ENCODE measurements at regions not wholly inside any gene's neighbourhood (a gene's known extent, or its start where the extent isn't known, plus 50 kb on each side); places are given as distances from the start of the nearest gene placed in this dataset.

- no peak overlapping the region for H3K4me2 ChIP-seq (ENCODE audit: low read depth, low read length, poor library complexity, severe bottlenecking)
- H3K4me3 ChIP-seq (ENCODE audit: insufficient read depth, low read length, poor library complexity, severe bottlenecking), result no peak overlapping the region
- no peaks in the 10 kb centered on the region for H3K27me3 ChIP-seq (ENCODE audit: low read length)
- no peaks in the 10 kb centered on the region for H4K20me1 ChIP-seq (ENCODE audit: low read depth, low read length)
- no peaks in the 10 kb centered on the region for H3K9me2 ChIP-seq (replicated peaks; ENCODE audit: insufficient read depth, low read length)
- no peaks in the 10 kb centered on the region for H3K9me3 ChIP-seq (ENCODE audit: insufficient read depth, low read length)
- H3K27ac ChIP-seq (ENCODE audit: low read depth, low read length), result no peak overlapping the region
- H3K9ac ChIP-seq (ENCODE audit: low read length), result no peak overlapping the region
- H3F3A ChIP-seq (ENCODE audit: insufficient read depth), result no peaks in the 10 kb centered on the region
- H2AFZ ChIP-seq (ENCODE audit: low read depth, low read length, severe bottlenecking), result no peak overlapping the region
- H3K36me3 ChIP-seq (ENCODE audit: low read length), result no peaks in the 10 kb centered on the region
- no peaks in the 10 kb centered on the region for H3K79me2 ChIP-seq (ENCODE audit: insufficient read depth, low read length)
- TF ChIP-seq EZH2phosphoT487 (conservative IDR thresholded peaks at IDR 0.05; ENCODE audit: low read length), result no peak
- TF ChIP-seq, protein P1, sequence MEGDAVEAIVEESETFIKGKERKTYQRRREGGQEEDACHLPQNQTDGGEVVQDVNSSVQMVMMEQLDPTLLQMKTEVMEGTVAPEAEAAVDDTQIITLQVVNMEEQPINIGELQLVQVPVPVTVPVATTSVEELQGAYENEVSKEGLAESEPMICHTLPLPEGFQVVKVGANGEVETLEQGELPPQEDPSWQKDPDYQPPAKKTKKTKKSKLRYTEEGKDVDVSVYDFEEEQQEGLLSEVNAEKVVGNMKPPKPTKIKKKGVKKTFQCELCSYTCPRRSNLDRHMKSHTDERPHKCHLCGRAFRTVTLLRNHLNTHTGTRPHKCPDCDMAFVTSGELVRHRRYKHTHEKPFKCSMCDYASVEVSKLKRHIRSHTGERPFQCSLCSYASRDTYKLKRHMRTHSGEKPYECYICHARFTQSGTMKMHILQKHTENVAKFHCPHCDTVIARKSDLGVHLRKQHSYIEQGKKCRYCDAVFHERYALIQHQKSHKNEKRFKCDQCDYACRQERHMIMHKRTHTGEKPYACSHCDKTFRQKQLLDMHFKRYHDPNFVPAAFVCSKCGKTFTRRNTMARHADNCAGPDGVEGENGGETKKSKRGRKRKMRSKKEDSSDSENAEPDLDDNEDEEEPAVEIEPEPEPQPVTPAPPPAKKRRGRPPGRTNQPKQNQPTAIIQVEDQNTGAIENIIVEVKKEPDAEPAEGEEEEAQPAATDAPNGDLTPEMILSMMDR (IDR thresholded peaks at IDR 0.05; ENCODE audit: insufficient read depth, low read length, poor library complexity, severe bottlenecking), result no peak
These were observed 83.2 kb downstream of the GATA3 start for GRCh38 chr10:8137726-8138125.

DNA sequence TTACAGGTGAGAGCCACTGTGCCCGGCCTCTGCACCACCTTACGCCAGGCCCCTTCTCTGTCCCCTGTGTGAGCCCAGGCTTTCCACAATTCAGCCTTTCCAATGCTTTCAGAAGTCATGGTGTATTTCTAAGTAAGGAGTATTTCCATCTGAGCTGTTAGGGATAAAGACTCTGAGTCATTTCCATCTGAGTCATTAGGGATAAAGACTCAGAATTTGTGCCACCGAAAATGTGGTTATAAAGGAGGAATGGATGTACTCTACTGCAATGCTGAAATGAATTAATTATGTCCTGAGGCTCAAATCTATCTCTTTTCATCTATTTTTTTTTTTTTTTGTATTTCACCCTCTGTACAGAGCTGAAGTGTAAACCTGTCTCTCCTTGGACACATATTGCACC, 84.0 kb downstream of the GATA3 start:
- H3K9me2 ChIP-seq (replicated peaks; ENCODE audit: insufficient read depth, low read length), result no peaks in the 10 kb centered on the region
- no peak overlapping the region for H2AFZ ChIP-seq (ENCODE audit: low read depth, low read length, severe bottlenecking)
- H3K36me3 ChIP-seq (ENCODE audit: low read length), result no peaks in the 10 kb centered on the region
- no peaks in the 10 kb centered on the region for H3K9me3 ChIP-seq (ENCODE audit: insufficient read depth, low read length)
- H3F3A ChIP-seq (ENCODE audit: insufficient read depth), result no peaks in the 10 kb centered on the region
- no peak overlapping the region for H3K4me3 ChIP-seq (ENCODE audit: insufficient read depth, low read length, poor library complexity, severe bottlenecking)
- no peak overlapping the region for H3K27ac ChIP-seq (ENCODE audit: low read depth, low read length)
- H4K20me1 ChIP-seq (ENCODE audit: low read depth, low read length), result no peaks in the 10 kb centered on the region
- no peak overlapping the region for H3K9ac ChIP-seq (ENCODE audit: low read length)
- no peak for TF ChIP-seq EZH2phosphoT487 (conservative IDR thresholded peaks at IDR 0.05; ENCODE audit: low read length)
- TF ChIP-seq, protein P1 (IDR thresholded peaks at IDR 0.05; ENCODE audit: insufficient read depth, low read length, poor library complexity, severe bottlenecking), result no peak
- H3K27me3 ChIP-seq (ENCODE audit: low read length), result no peaks in the 10 kb centered on the region
- no peak overlapping the region for H3K4me2 ChIP-seq (ENCODE audit: low read depth, low read length, poor library complexity, severe bottlenecking)
- no peaks in the 10 kb centered on the region for H3K79me2 ChIP-seq (ENCODE audit: insufficient read depth, low read length)

DNA sequence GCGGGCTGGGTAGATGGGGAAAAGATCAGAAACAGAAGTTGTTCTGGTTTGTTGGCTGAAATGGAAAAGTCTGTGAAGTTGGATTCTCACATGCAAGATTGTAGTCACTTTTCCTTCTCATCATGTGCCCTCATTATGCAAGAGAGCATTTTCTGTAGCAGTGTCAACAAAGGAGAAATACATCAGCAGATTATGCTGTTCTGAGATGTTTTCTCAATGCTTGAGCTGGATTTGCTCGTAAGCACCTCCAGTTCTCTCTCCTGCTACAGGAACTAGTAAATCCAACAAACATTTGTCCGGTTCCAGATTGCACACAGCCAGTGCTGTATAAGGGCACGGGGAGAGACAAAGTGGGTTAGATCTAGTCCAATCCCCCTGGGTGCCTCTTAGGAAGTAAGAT, 90.0 kb downstream of the GATA3 start:
- Histone ChIP-seq H3K4me3 (ENCODE audit: insufficient read depth, low read length, poor library complexity, severe bottlenecking) (no peak overlapping the region), H4K20me1 (ENCODE audit: low read depth, low read length) (no peaks in the 10 kb centered on the region), H3K36me3 (ENCODE audit: low read length) (no peaks in the 10 kb centered on the region), H3K9me3 (ENCODE audit: insufficient read depth, low read length) (no peaks in the 10 kb centered on the region), H3F3A (ENCODE audit: insufficient read depth) (no peaks in the 10 kb centered on the region), H3K9ac (ENCODE audit: low read length) (no peak overlapping the region), H3K79me2 (ENCODE audit: insufficient read depth, low read length) (no peaks in the 10 kb centered on the region), H3K27ac (ENCODE audit: low read depth, low read length) (no peak overlapping the region), H3K27me3 (ENCODE audit: low read length) (no peaks in the 10 kb centered on the region), H3K9me2 (replicated peaks; ENCODE audit: insufficient read depth, low read length) (no peaks in the 10 kb centered on the region), H2AFZ (ENCODE audit: low read depth, low read length, severe bottlenecking) (no peak overlapping the region), H3K4me2 (ENCODE audit: low read depth, low read length, poor library complexity, severe bottlenecking) (no peak overlapping the region)
- TF ChIP-seq, protein P1 (IDR thresholded peaks at IDR 0.05; ENCODE audit: insufficient read depth, low read length, poor library complexity, severe bottlenecking), result no peak
- TF ChIP-seq EZH2phosphoT487 (conservative IDR thresholded peaks at IDR 0.05; ENCODE audit: low read length), result no peak
